Liver (tissue), 8 donors: ENCODE measurements at regions not wholly inside any gene's neighbourhood (a gene's known extent, or its start where the extent isn't known, plus 50 kb on each side); places are given as distances from the start of the nearest gene placed in this dataset.

Experiments used
- DNase-seq: peaks from one replicate; pipeline ENCODE4 v3.0.0-alpha.2; 2017; ENCODE audit warnings: low spot score
- H3K27ac ChIP-seq, 2 donors: one replicate each; pipeline ENCODE4 v1.7.0; 2013; ENCODE audit warnings: inconsistent platforms in 2 of 2, low read length in 2 of 2, control low read depth in 1 of 2, low read depth in 1 of 2, mild to moderate bottlenecking in 1 of 2
- H3K27me3 ChIP-seq, 4 donors: one replicate each; pipeline versions ENCODE4 v1.6.1 to v1.7.0; 2013; ENCODE audit warnings: low read length in 3 of 4, inconsistent platforms in 1 of 4, mild to moderate bottlenecking in 1 of 4, moderate library complexity in 1 of 4; ENCODE audit not compliant: control insufficient read depth in 4 of 4, insufficient read depth in 4 of 4
- H3K36me3 ChIP-seq, 4 donors: one replicate each; pipeline versions ENCODE4 v1.6.1 to v1.7.0; 2013; ENCODE audit warnings: low read length in 3 of 4, mild to moderate bottlenecking in 3 of 4, low read depth in 1 of 4, moderate library complexity in 1 of 4; ENCODE audit not compliant: control insufficient read depth in 4 of 4, insufficient read depth in 3 of 4
- H3K4me1 ChIP-seq, 4 donors: one replicate each; pipeline versions ENCODE4 v1.6.1 to v1.7.0; 2013; ENCODE audit warnings: low read length in 3 of 4, mild to moderate bottlenecking in 3 of 4, moderate library complexity in 1 of 4; ENCODE audit not compliant: control insufficient read depth in 4 of 4, insufficient read depth in 4 of 4
- H3K4me3 ChIP-seq, 3 donors: one replicate each; pipeline versions ENCODE4 v1.6.1 to v1.7.0; 2013; ENCODE audit warnings: low read length in 3 of 3, control low read depth in 1 of 3, low read depth in 1 of 3, mild to moderate bottlenecking in 1 of 3
- H3K9ac ChIP-seq, 2 donors: one replicate each; pipeline ENCODE4 v1.7.0; 2013; ENCODE audit warnings: low read length in 2 of 2, mild to moderate bottlenecking in 2 of 2, moderate library complexity in 2 of 2, control low read depth in 1 of 2, low read depth in 1 of 2
- H3K9me3 ChIP-seq, 4 donors: one replicate each; pipeline versions ENCODE4 v1.6.1 to v1.7.0; 2013; ENCODE audit warnings: low read length in 3 of 4; ENCODE audit not compliant: control insufficient read depth in 4 of 4
- ATF3 ChIP-seq: IDR thresholded peaks from 2 replicates; pipeline ENCODE4 v1.6.1; 2016; ENCODE audit warnings: antibody characterized with exemption
- CTCF ChIP-seq: fragments of 150-350 bp; IDR thresholded peaks from 2 replicates; pipeline ENCODE4 v1.5.1; 2017; ENCODE audit warnings: improper control_type of control experiment, low read depth, low read length; ENCODE audit not compliant: missing input control
- EGR1 ChIP-seq, 2 donors: IDR thresholded peaks; 2 replicates each; pipeline ENCODE4 v1.6.1; 2016 to 2018; ENCODE audit warnings: antibody characterized with exemption in 2 of 2, low read depth in 2 of 2
- FOXA1 ChIP-seq: IDR thresholded peaks from 2 replicates; pipeline ENCODE4 v1.6.1; 2016; ENCODE audit warnings: antibody characterized with exemption
- FOXA2 ChIP-seq: IDR thresholded peaks from 2 replicates; pipeline ENCODE4 v1.6.1; 2016; ENCODE audit warnings: antibody characterized with exemption
- GABPA ChIP-seq, 2 donors: IDR thresholded peaks in 1 of 2; conservative IDR thresholded peaks in 1 of 2; 2 replicates each; pipeline ENCODE4 v1.6.1; 2016; ENCODE audit warnings: antibody characterized with exemption in 2 of 2, mild to moderate bottlenecking in 1 of 2, moderate library complexity in 1 of 2
- HNF4A ChIP-seq, 2 donors: conservative IDR thresholded peaks; 2 replicates each; pipeline ENCODE4 v1.6.1; 2016; ENCODE audit warnings: antibody characterized with exemption in 2 of 2, mild to moderate bottlenecking in 2 of 2
- HNF4G ChIP-seq: IDR thresholded peaks from 2 replicates; pipeline ENCODE4 v1.6.1; 2016; ENCODE audit warnings: antibody characterized with exemption
- JUND ChIP-seq, 2 donors: IDR thresholded peaks; 2 replicates each; pipeline ENCODE4 v1.6.1; 2016; ENCODE audit warnings: antibody characterized with exemption in 2 of 2
- MAX ChIP-seq: IDR thresholded peaks from 2 replicates; pipeline ENCODE4 v1.6.1; 2016; ENCODE audit warnings: antibody characterized with exemption
- NR2F2 ChIP-seq: IDR thresholded peaks from 2 replicates; pipeline ENCODE4 v1.6.1; 2016; ENCODE audit warnings: antibody characterized with exemption
- RAD21 ChIP-seq, 2 donors: IDR thresholded peaks; 2 replicates each; pipeline ENCODE4 v1.6.1; 2016; ENCODE audit warnings: antibody characterized with exemption in 2 of 2, mild to moderate bottlenecking in 2 of 2
- REST ChIP-seq: IDR thresholded peaks from 2 replicates; pipeline ENCODE4 v1.6.1; 2016; ENCODE audit warnings: antibody characterized with exemption, mild to moderate bottlenecking
- RXRA ChIP-seq, 2 donors: IDR thresholded peaks; 2 replicates each; pipeline ENCODE4 v1.6.1; 2017 to 2018; ENCODE audit warnings: antibody characterized with exemption in 2 of 2, mild to moderate bottlenecking in 1 of 2
- SP1 ChIP-seq: IDR thresholded peaks from 2 replicates; pipeline ENCODE4 v1.6.1; 2018; ENCODE audit warnings: antibody characterized with exemption, mild to moderate bottlenecking
- TAF1 ChIP-seq: conservative IDR thresholded peaks from 2 replicates; pipeline ENCODE4 v1.6.1; 2016; ENCODE audit warnings: antibody characterized with exemption, mild to moderate bottlenecking
- YY1 ChIP-seq: IDR thresholded peaks from 2 replicates; pipeline ENCODE4 v1.6.1; 2016; ENCODE audit warnings: antibody characterized with exemption, mild to moderate bottlenecking
- ZBTB33 ChIP-seq: IDR thresholded peaks from 2 replicates; pipeline ENCODE4 v1.6.1; 2016; ENCODE audit warnings: antibody characterized with exemption
- WGBS: extraction: QIAGEN DNeasy Blood & Tissue Kit; methylation state at CpG from one replicate; pipeline ENCODE4 v1.1.7; 2013; 5-methylcytosine and 5-hydroxymethylcytosine counted together
- donor health status: healthy.
- donor health status: healthy.
- donor health status: healthy.
- donor health status: healthy.
- donor health status: healthy.

- H3K27ac ChIP-seq: no peak overlapping the region
- 69% methylated on average over 9 of the region's 9 CpGs for WGBS
- no peaks in the 10 kb centered on the region for H3K27me3 ChIP-seq
- H3K4me1 ChIP-seq: no peaks in the 10 kb centered on the region
- no peak overlapping the region for H3K4me3 ChIP-seq
- TF ChIP-seq SP1 (no peak), YY1 (no peak), HNF4A (conservative IDR thresholded peaks at IDR 0.05) (no peak), FOXA2 (no peak), MAX (no peak), JUND (IDR thresholded peaks at IDR 0.05) (no peak)
- no peak for DNase-seq
- no peaks in the 10 kb centered on the region for H3K36me3 ChIP-seq
- peaks cover 0 to 2% (median 0%) of the 10 kb centered on the region in 4 donors for H3K9me3 ChIP-seq
- H3K9ac ChIP-seq: no peak overlapping the region
Measured at GRCh38 chr3:76509179-76509830, 530.6 kb upstream of the ROBO2 start.

GRCh38 chr3:76514836-76515235, 525.1 kb upstream of the ROBO2 start:
- no peak for DNase-seq
- no peaks in the 10 kb centered on the region for H3K36me3 ChIP-seq
- no peak for TF ChIP-seq YY1
- no peak for TF ChIP-seq RXRA (IDR thresholded peaks at IDR 0.05)
- no peak for TF ChIP-seq FOXA1
- no peak for TF ChIP-seq HNF4A (conservative IDR thresholded peaks at IDR 0.05)
- no peak for TF ChIP-seq TAF1
- no peak for TF ChIP-seq FOXA2
- TF ChIP-seq SP1: no peak
- no peak for TF ChIP-seq JUND (IDR thresholded peaks at IDR 0.05)
- no peak for TF ChIP-seq EGR1 (IDR thresholded peaks at IDR 0.05; ENCODE audit: low read depth in 2 of 2)
- TF ChIP-seq CTCF: no peak
- TF ChIP-seq REST: no peak
- TF ChIP-seq ZBTB33: no peak
- TF ChIP-seq RAD21 (IDR thresholded peaks at IDR 0.05): no peak
- no peak for TF ChIP-seq MAX
- TF ChIP-seq NR2F2: no peak
- TF ChIP-seq HNF4G: no peak
- TF ChIP-seq GABPA (IDR thresholded peaks at IDR 0.05 in 1 of 2, conservative IDR thresholded peaks at IDR 0.05 in 1 of 2): no peak
- no peak for TF ChIP-seq ATF3
- no peaks in the 10 kb centered on the region for H3K4me1 ChIP-seq
- H3K27me3 ChIP-seq: no peaks in the 10 kb centered on the region
- no peak overlapping the region for H3K27ac ChIP-seq
- peaks cover 0 to 2% (median 0%) of the 10 kb centered on the region in 4 donors for H3K9me3 ChIP-seq
- no peak overlapping the region for H3K4me3 ChIP-seq
- H3K9ac ChIP-seq: no peak overlapping the region
